SU-DHL-6 (cell line): ENCODE measurements at regions not wholly inside any gene's neighbourhood (a gene's known extent, or its start where the extent isn't known, plus 50 kb on each side); places are given as distances from the start of the nearest gene placed in this dataset.

Source experiments
- H2AFZ ChIP-seq: fragments of 200-600 bp; sonication (generic); 2 replicates; pipeline ENCODE4 v1.6.1; 2014; ENCODE audit warnings: low read depth, mild to moderate bottlenecking, moderate library complexity, mixed read lengths, antibody characterized with exemption, low read length; ENCODE audit not compliant: severe bottlenecking
- H3F3A ChIP-seq: fragments of 200-600 bp; shearing (Covaris generic); 2 replicates; pipeline ENCODE4 v1.6.0; 2016; ENCODE audit warnings: antibody characterized with exemption, mild to moderate bottlenecking; ENCODE audit not compliant: insufficient read depth
- H3K27ac ChIP-seq: fragments of 200-600 bp; sonication (generic); 2 replicates; pipeline ENCODE4 v1.5.1; 2016; ENCODE audit warnings: low read depth, mild to moderate bottlenecking, low read length, moderate library complexity, mixed read lengths
- H3K27me3 ChIP-seq: fragments of 200-600 bp; sonication (generic), shearing (Covaris generic); 2 replicates; pipeline ENCODE4 v1.6.0; 2014; ENCODE audit warnings: mild to moderate bottlenecking, low read length
- H3K36me3 ChIP-seq: fragments of 200-600 bp; sonication (generic); 2 replicates; pipeline ENCODE4 v1.6.1; 2014; ENCODE audit warnings: mild to moderate bottlenecking, low read length, mixed read lengths
- H3K4me2 ChIP-seq: fragments of 300-600, 200-600 bp; shearing (Covaris generic), sonication (generic); 2 replicates; pipeline ENCODE4 v1.6.0; 2014; ENCODE audit warnings: low read length, low read depth, mild to moderate bottlenecking; ENCODE audit not compliant: poor library complexity, severe bottlenecking
- H3K4me3 ChIP-seq: fragments of 200-600 bp; sonication (generic); 2 replicates; pipeline ENCODE4 v1.5.1; 2014; ENCODE audit warnings: antibody characterized with exemption, low read length, mild to moderate bottlenecking, mixed read lengths; ENCODE audit not compliant: insufficient read depth, poor library complexity, severe bottlenecking
- H3K79me2 ChIP-seq: fragments of 200-600 bp; sonication (generic); 2 replicates; pipeline ENCODE4 v1.6.1; 2014; ENCODE audit warnings: mild to moderate bottlenecking, low read length, moderate library complexity; ENCODE audit not compliant: insufficient read depth
- H3K9ac ChIP-seq: fragments of 200-600 bp; sonication (generic); 2 replicates; pipeline ENCODE4 v1.7.0; 2014; ENCODE audit warnings: mild to moderate bottlenecking, low read length
- H3K9me2 ChIP-seq: fragments of 200-600 bp; sonication (generic); replicated peaks from 2 replicates; pipeline ENCODE4 v1.6.1; 2014; ENCODE audit warnings: low read length; ENCODE audit not compliant: insufficient read depth
- H3K9me3 ChIP-seq: fragments of 200-600 bp; sonication (generic); 2 replicates; pipeline ENCODE4 v1.6.1; 2014; ENCODE audit warnings: low read length, mixed read lengths; ENCODE audit not compliant: insufficient read depth
- H4K20me1 ChIP-seq: fragments of 200-600 bp; sonication (generic); 2 replicates; pipeline ENCODE4 v1.6.1; 2014; ENCODE audit warnings: low read depth, mild to moderate bottlenecking, antibody characterized with exemption, low read length, moderate library complexity, mixed read lengths
- EZH2phosphoT487 ChIP-seq: fragments of 200-600 bp; sonication (generic), shearing (Covaris generic); conservative IDR thresholded peaks from 2 replicates; pipeline ENCODE4 v1.6.1; 2018; ENCODE audit warnings: mild to moderate bottlenecking, antibody characterized with exemption, low read length, moderate library complexity, mixed read lengths
- TF ChIP-seq, protein P1 (sequence below): fragments of 200-600 bp; sonication (generic); IDR thresholded peaks from one replicate; pipeline ENCODE4 v1.5.1; 2017; ENCODE audit warnings: antibody characterized with exemption, mild to moderate bottlenecking, low read length, moderate library complexity; ENCODE audit not compliant: insufficient read depth, poor library complexity, severe bottlenecking

DNA sequence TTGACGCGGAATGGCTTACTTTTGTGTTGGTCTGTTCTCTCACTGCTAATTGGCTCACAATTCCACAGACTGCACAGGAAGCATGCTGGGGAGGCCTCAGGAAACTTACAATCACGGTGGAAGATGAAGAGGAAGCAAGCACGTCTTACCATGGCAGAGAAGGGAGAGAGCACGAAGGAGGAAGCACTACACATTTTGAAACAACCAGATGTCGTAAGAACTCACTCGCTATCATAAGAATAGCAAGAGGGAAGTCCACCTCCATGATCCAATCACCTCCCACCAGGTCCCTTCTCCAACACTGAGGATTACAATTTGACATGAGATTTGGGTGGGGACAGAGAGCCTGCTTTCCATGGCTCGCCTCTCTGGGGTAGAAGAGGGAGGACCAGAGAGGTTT is 106.2 kb downstream of the KCNF1 start:
- H3K4me3 ChIP-seq: no peak overlapping the region
- no peak overlapping the region for H3K9ac ChIP-seq
- TF ChIP-seq, protein P1, sequence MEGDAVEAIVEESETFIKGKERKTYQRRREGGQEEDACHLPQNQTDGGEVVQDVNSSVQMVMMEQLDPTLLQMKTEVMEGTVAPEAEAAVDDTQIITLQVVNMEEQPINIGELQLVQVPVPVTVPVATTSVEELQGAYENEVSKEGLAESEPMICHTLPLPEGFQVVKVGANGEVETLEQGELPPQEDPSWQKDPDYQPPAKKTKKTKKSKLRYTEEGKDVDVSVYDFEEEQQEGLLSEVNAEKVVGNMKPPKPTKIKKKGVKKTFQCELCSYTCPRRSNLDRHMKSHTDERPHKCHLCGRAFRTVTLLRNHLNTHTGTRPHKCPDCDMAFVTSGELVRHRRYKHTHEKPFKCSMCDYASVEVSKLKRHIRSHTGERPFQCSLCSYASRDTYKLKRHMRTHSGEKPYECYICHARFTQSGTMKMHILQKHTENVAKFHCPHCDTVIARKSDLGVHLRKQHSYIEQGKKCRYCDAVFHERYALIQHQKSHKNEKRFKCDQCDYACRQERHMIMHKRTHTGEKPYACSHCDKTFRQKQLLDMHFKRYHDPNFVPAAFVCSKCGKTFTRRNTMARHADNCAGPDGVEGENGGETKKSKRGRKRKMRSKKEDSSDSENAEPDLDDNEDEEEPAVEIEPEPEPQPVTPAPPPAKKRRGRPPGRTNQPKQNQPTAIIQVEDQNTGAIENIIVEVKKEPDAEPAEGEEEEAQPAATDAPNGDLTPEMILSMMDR: no peak
- no peak for TF ChIP-seq EZH2phosphoT487
- H3K4me2 ChIP-seq: no peak overlapping the region
- no peaks in the 10 kb centered on the region for H3K36me3 ChIP-seq
- no peaks in the 10 kb centered on the region for H3K9me3 ChIP-seq
- no peaks in the 10 kb centered on the region for H3K9me2 ChIP-seq
- H3F3A ChIP-seq: no peaks in the 10 kb centered on the region
- H3K79me2 ChIP-seq: no peaks in the 10 kb centered on the region
- no peaks in the 10 kb centered on the region for H3K27me3 ChIP-seq
- H2AFZ ChIP-seq: no peak overlapping the region
- H3K27ac ChIP-seq: no peak overlapping the region
- no peaks in the 10 kb centered on the region for H4K20me1 ChIP-seq

DNA sequence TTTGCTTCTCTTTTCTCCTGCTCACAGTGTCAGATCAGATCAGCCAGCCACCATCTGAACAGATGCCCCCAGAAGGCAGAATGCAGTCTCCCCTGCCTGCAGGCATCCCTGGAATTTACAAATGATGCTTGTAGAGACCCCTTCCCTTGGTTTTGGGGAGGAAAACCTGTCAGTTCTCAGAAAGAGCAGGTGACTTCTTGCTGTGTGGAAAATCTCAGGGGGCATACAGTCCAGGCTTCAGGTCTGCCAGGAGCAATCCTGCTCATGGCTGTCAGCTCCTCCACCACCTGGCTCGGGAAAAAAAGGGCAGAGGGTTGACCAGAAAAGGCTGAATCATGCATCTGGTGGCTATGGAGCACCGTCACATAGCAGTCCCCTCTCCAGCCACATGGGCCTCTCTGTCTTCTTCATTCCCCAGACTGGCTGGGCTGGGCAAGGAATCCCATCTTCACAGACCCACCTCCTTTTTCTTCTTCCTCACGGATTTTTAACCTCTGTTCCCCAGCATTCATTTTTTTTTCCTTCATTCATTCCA is 107.0 kb downstream of the KCNF1 start:
- H3K27me3 ChIP-seq: no peaks in the 10 kb centered on the region

DNA sequence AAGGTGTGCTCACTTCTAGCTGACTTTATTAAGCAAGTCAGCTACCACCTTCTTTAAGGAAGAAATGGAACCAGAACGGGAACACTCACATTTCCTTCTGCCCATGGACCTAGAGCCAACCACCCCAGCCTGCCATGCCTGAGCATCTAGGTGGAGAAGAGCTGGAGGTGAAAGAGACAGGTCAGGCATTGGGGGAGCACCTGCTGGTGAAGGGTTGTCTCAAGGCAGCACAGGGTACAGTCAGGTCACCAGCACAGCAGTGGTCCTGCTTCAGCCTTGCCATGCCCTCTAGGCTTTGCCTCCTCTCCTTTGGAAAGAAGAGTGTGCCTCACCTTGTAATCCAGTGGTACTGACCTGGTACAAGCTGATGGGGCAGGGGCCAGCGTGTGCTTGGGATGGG is 107.9 kb downstream of the KCNF1 start:
- Histone ChIP-seq H4K20me1 (no peaks in the 10 kb centered on the region), H3K27me3 (no peaks in the 10 kb centered on the region), H3K27ac (no peak overlapping the region), H3K4me3 (no peak overlapping the region), H3K36me3 (no peaks in the 10 kb centered on the region), H3K4me2 (no peak overlapping the region), H2AFZ (no peak overlapping the region), H3K9ac (no peak overlapping the region), H3F3A (no peaks in the 10 kb centered on the region), H3K9me3 (no peaks in the 10 kb centered on the region), H3K9me2 (no peaks in the 10 kb centered on the region), H3K79me2 (no peaks in the 10 kb centered on the region)
- no peak for TF ChIP-seq EZH2phosphoT487
- TF ChIP-seq, protein P1: no peak

More for the DNA sequence above, 107.0 kb downstream of the KCNF1 start:
- no peaks in the 10 kb centered on the region for H3K9me3 ChIP-seq
- no peaks in the 10 kb centered on the region for H3K36me3 ChIP-seq
- no peak overlapping the region for H3K27ac ChIP-seq
- H4K20me1 ChIP-seq: no peaks in the 10 kb centered on the region
- no peak overlapping the region for H3K4me3 ChIP-seq
- no peak overlapping the region for H2AFZ ChIP-seq
- H3K79me2 ChIP-seq: no peaks in the 10 kb centered on the region
- no peaks in the 10 kb centered on the region for H3K9me2 ChIP-seq
- no peaks in the 10 kb centered on the region for H3F3A ChIP-seq
- no peak overlapping the region for H3K4me2 ChIP-seq
- H3K9ac ChIP-seq: no peak overlapping the region
- TF ChIP-seq EZH2phosphoT487: no peak
- TF ChIP-seq, protein P1: no peak
